H1 (cell line): ENCODE measurements at regions not wholly inside any gene's neighbourhood (a gene's known extent, or its start where the extent isn't known, plus 50 kb on each side); places are given as distances from the start of the nearest gene placed in this dataset.

Experiments used
- CBX5 ChIP-seq: fragments of 300-800, 300-1000 bp; sonication (generic); IDR thresholded peaks from 2 replicates; pipeline ENCODE4 v1.7.1; 2016; ENCODE audit warnings: antibody characterized with exemption, low read length, low read depth
- NRF1 ChIP-seq: IDR thresholded peaks from 2 replicates; pipeline ENCODE4 v1.6.1; 2011; ENCODE audit warnings: mild to moderate bottlenecking, low read depth, low read length, improper control_type of control experiment
- SIX5 ChIP-seq: IDR thresholded peaks from 2 replicates; pipeline ENCODE4 v1.6.1; 2011; ENCODE audit warnings: mild to moderate bottlenecking, low read depth, low read length
- TCF12 ChIP-seq: IDR thresholded peaks from 2 replicates; pipeline ENCODE4 v1.6.1; 2011; ENCODE audit warnings: low read depth, mild to moderate bottlenecking, low read length
- TF ChIP-seq, protein P1 (sequence below): IDR thresholded peaks from 2 replicates; pipeline ENCODE4 v1.6.1; 2012; ENCODE audit warnings: low read length, inconsistent platforms

DNA sequence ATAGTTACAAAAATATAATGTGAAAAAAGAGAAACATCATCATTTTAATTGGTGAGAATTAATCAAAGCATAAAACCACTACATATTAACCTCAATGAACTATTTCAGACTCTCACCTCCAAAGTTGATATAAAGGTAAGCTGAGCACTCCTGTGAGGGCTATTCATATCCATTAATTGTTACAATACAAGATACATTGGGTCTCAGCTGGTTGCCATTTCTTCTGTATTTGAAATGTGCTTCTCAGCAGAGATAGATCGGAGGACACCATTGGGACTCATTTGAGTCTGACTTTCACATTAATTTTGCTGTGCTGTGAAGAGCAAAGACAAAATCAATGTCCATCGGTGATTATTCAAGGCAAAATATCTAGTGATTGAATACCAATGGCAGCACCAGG is 459.5 kb upstream of the GOT2 start (continued):
- TF ChIP-seq TCF12 (no peak), CBX5 (no peak), NRF1 (no peak), SIX5 (no peak)
- TF ChIP-seq, protein P1, sequence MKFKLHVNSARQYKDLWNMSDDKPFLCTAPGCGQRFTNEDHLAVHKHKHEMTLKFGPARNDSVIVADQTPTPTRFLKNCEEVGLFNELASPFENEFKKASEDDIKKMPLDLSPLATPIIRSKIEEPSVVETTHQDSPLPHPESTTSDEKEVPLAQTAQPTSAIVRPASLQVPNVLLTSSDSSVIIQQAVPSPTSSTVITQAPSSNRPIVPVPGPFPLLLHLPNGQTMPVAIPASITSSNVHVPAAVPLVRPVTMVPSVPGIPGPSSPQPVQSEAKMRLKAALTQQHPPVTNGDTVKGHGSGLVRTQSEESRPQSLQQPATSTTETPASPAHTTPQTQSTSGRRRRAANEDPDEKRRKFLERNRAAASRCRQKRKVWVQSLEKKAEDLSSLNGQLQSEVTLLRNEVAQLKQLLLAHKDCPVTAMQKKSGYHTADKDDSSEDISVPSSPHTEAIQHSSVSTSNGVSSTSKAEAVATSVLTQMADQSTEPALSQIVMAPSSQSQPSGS = no peak
